K562 (cell line): ENCODE measurements at regions not wholly inside any gene's neighbourhood (a gene's known extent, or its start where the extent isn't known, plus 50 kb on each side); places are given as distances from the start of the nearest gene placed in this dataset.

Experiments
- ATAC-seq: fragments of 200-7000 bp; cut with Tn5 transposase; 3 replicates; pipeline ENCODE4 v1.9.1; 2020; ENCODE audit warnings: moderate library complexity
- BruUV-seq: library from RNA; stranded (reverse); fragments of 400-500 nt; replicated peaks from 2 replicates; lab custom pipeline; 2021; lab: Mats Ljungman, UMichigan
- CTCF ChIA-PET: fragments of 300-600 bp; formaldehyde crosslinking; extraction: SDS; loops from one replicate; lab custom pipeline; 2021; ENCODE audit warnings: low intra/inter-chr PET ratio; lab: Yijun Ruan, JAX
- POLR2A ChIA-PET: fragments of 300-600, 350-650 bp; sonication (Branson Sonifier 250); formaldehyde crosslinking; extraction: SDS; loops from one replicate; lab custom pipeline; 2021; ENCODE audit warnings: antibody characterized with exemption, inconsistent platforms; lab: Yijun Ruan, JAX
- DNase-seq, 4 experiments: peaks; one replicate each; pipeline versions ENCODE4 v3.0.0 to v3.0.0-alpha.2; 2011 to 2018; ENCODE audit warnings: low spot score in 3 of 4, mixed read lengths in 3 of 4; ENCODE audit errors: extremely low read depth in 1 of 4
- FAIRE-seq: peaks from 2 replicates; lab custom pipeline; 2011; peaks lifted over from hg19 to GRCh38; lab: Jason Lieb, UNC
- H2AFZ ChIP-seq: 2 replicates; pipeline ENCODE4 v1.6.0; 2011; ENCODE audit warnings: low read depth, low read length, control low read depth, inconsistent platforms
- H3K27ac ChIP-seq: fragments of 200-600 bp; 3 replicates; pipeline ENCODE4 v1.8.0; 2011; ENCODE audit warnings: low read depth, mild to moderate bottlenecking, control low read depth, inconsistent platforms, low read length, moderate library complexity, mixed read lengths; ENCODE audit errors: extremely low read depth
- H3K27me3 ChIP-seq, 2 experiments: fragments of 300-600 bp in 1 of 2; 2 replicates in 1 of 2; 3 replicates in 1 of 2; pipeline versions ENCODE4 v1.6.0 to v1.8.0; 2011; ENCODE audit warnings: inconsistent platforms in 2 of 2, low read length in 2 of 2, mild to moderate bottlenecking in 1 of 2, mixed read lengths in 1 of 2, moderate library complexity in 1 of 2; ENCODE audit not compliant: control insufficient read depth in 2 of 2, insufficient read depth in 2 of 2
- H3K36me3 ChIP-seq: fragments of 300-600 bp; 3 replicates; pipeline ENCODE4 v1.8.0; 2011; ENCODE audit warnings: mild to moderate bottlenecking, low read length, inconsistent platforms; ENCODE audit not compliant: control insufficient read depth, insufficient read depth
- H3K4me1 ChIP-seq, 2 experiments: fragments of 200-600 bp in 1 of 2; replicated peaks in 1 of 2; 2 replicates in 1 of 2; 3 replicates in 1 of 2; pipeline versions ENCODE4 v1.5.1 to v1.8.0; 2011; ENCODE audit warnings: inconsistent platforms in 2 of 2, low read length in 2 of 2, mild to moderate bottlenecking in 1 of 2, mixed read lengths in 1 of 2, moderate library complexity in 1 of 2; ENCODE audit not compliant: control insufficient read depth in 2 of 2, insufficient read depth in 2 of 2
- H3K4me2 ChIP-seq: 2 replicates; pipeline ENCODE4 v1.6.1; 2011; ENCODE audit warnings: low read length, control low read depth, inconsistent platforms, mixed read lengths; ENCODE audit not compliant: insufficient read depth
- H3K4me3 ChIP-seq: fragments of 200-600 bp; sonication (generic), shearing (Covaris generic); 2 replicates; pipeline ENCODE4 v1.5.1; 2016; ENCODE audit warnings: control low read depth, inconsistent platforms
- H3K79me2 ChIP-seq: fragments of 200-600 bp; 3 replicates; pipeline ENCODE4 v1.8.0; 2011; ENCODE audit warnings: low read length, inconsistent platforms; ENCODE audit not compliant: control insufficient read depth, insufficient read depth
- H3K9ac ChIP-seq, 2 experiments: 2 replicates each; pipeline versions ENCODE4 v1.6.0 to v1.6.1; 2011; ENCODE audit warnings: low read depth in 2 of 2, low read length in 2 of 2, control low read depth in 1 of 2, inconsistent platforms in 1 of 2, mild to moderate bottlenecking in 1 of 2, mixed read lengths in 1 of 2; ENCODE audit not compliant: insufficient read depth in 1 of 2
- H3K9me1 ChIP-seq: one replicate; pipeline ENCODE4 v1.6.0; 2011; ENCODE audit warnings: inconsistent platforms, mild to moderate bottlenecking, low read length, moderate library complexity; ENCODE audit not compliant: control insufficient read depth, insufficient read depth
- H3K9me3 ChIP-seq: replicated peaks from 2 replicates; pipeline ENCODE4 v1.5.1; 2011; ENCODE audit warnings: low read depth, low read length, inconsistent platforms; ENCODE audit not compliant: control insufficient read depth, insufficient read depth
- H4K20me1 ChIP-seq: replicated peaks from 2 replicates; pipeline ENCODE4 v1.6.1; 2011; ENCODE audit warnings: low read length, inconsistent platforms, mixed read lengths; ENCODE audit not compliant: control insufficient read depth, insufficient read depth
- ARNT ChIP-seq, 2 experiments: fragments of 450-650 bp; IDR thresholded peaks; 2 replicates each; pipeline ENCODE4 v1.6.1; 2016; ENCODE audit warnings: mild to moderate bottlenecking in 1 of 2
- CHD2 ChIP-seq: IDR thresholded peaks from 2 replicates; pipeline ENCODE4 v1.6.1; 2011; ENCODE audit warnings: low read depth, low read length
- ETV5 ChIP-seq: sonication (generic); formaldehyde crosslinking; IDR thresholded peaks from 2 replicates; pipeline ENCODE4 v1.4.0; 2020; ENCODE audit warnings: low read depth, mild to moderate bottlenecking, missing genetic modification reagents
- FOXO4 ChIP-seq: fragments of 450-650 bp; formaldehyde crosslinking; IDR thresholded peaks from 2 replicates; pipeline ENCODE4 v1.4.0; 2020; ENCODE audit warnings: mild to moderate bottlenecking, moderate library complexity
- FOXP4 ChIP-seq: sonication (generic); formaldehyde crosslinking; IDR thresholded peaks from 2 replicates; pipeline ENCODE4 v1.8.0; 2022; ENCODE audit warnings: mild to moderate bottlenecking, missing genetic modification reagents, borderline replicate concordance
- FUS ChIP-seq: fragments of 200-400 bp; formaldehyde crosslinking; optimal IDR thresholded peaks from 2 replicates; pipeline ENCODE3; 2017; ENCODE audit warnings: low read depth, low read length
- HNRNPUL1 ChIP-seq: fragments of 200-400 bp; formaldehyde crosslinking; IDR thresholded peaks from 2 replicates; pipeline ENCODE4 v1.6.1; 2017; ENCODE audit warnings: low read length
- NFIX ChIP-seq: fragments of 250-450 bp; sonication (Bioruptor Pico); IDR thresholded peaks from 2 replicates; pipeline ENCODE4 v1.4.0; 2020; ENCODE audit warnings: low read depth, mild to moderate bottlenecking, moderate library complexity
- PTRF ChIP-seq: fragments of 450-650 bp; IDR thresholded peaks from 2 replicates; pipeline ENCODE4 v1.6.1; 2016; ENCODE audit warnings: mild to moderate bottlenecking, missing genetic modification characterization, missing compliant biosample characterization
- TCF7 ChIP-seq: sonication (generic); IDR thresholded peaks from 2 replicates; pipeline ENCODE4 v1.6.1; 2016; ENCODE audit warnings: antibody characterized with exemption, borderline replicate concordance
- TGIF2 ChIP-seq: sonication (generic); formaldehyde crosslinking; IDR thresholded peaks from 2 replicates; pipeline ENCODE4 v1.8.1; 2022; ENCODE audit warnings: mild to moderate bottlenecking, missing genetic modification reagents, moderate library complexity
- WGBS: fragments of 100-300 bp; shearing (Covaris generic); methylation state at CpG from one replicate; pipeline ENCODE4 v1.1.6; 2016; ENCODE audit warnings: low coverage, mixed read lengths; ENCODE audit not compliant: insufficient coverage; ENCODE audit errors: missing lambda C conversion rate; 5-methylcytosine and 5-hydroxymethylcytosine counted together
- in situ Hi-C: fragments of 300-500 bp; cut with MboI; formaldehyde crosslinking; loops from 4 replicates; pipeline ENCODE4 v1.15.0; 2018; ENCODE audit warnings: inconsistent platforms, mixed read lengths
- intact Hi-C: fragments of 100-400 bp; cut with micrococcal nuclease; formaldehyde crosslinking; loops from 2 replicates; pipeline ENCODE4 v1.14.2; 2022
- TF ChIP-seq, protein P1 (sequence below): fragments of 200-800 bp; sonication (Bioruptor generic); IDR thresholded peaks from 2 replicates; pipeline ENCODE4 v1.6.1; 2017; ENCODE audit warnings: missing genetic modification characterization, missing compliant biosample characterization

- TF ChIP-seq TGIF2 (CRISPR knock-in tag) (no peak), FUS (no peak)
- in situ Hi-C loops: no loop called here
- DNase-seq (no peak), ATAC-seq (no peak), FAIRE-seq (no peak)
- ChIA-PET POLR2A (interaction anchor here (0.6 kb wide), 1 partner anchor 681 kb away, joined by 3 read pairs; no protein-coding TSS in a partner anchor), CTCF (no interaction called here)
- Histone ChIP-seq H2AFZ (no peak overlapping the region), H3K27ac (no peak overlapping the region), H3K9ac (no peak overlapping the region), H4K20me1 (no peaks in the 10 kb centered on the region), H3K79me2 (no peaks in the 10 kb centered on the region), H3K36me3 (no peaks in the 10 kb centered on the region), H3K4me2 (no peak overlapping the region), H3K27me3 (peaks cover 5 to 44% of the 10 kb centered on the region in 2 experiments; a peak in 4 of 5 replicates), H3K9me1 (no peaks in the 10 kb centered on the region), H3K4me1 (peaks cover 3 to 9% of the 10 kb centered on the region in 2 experiments; a peak in 2 of 5 replicates), H3K4me3 (no peak overlapping the region), H3K9me3 (no peaks in the 10 kb centered on the region)
- intact Hi-C loops: no loop called here
- BruUV-seq: no TSS peak
- WGBS: 0% methylated on average over 10 of the region's 15 CpGs
Measured at GRCh38 chr3:126266291-126266840, 86.0 kb upstream of the ALDH1L1 start.

DNA sequence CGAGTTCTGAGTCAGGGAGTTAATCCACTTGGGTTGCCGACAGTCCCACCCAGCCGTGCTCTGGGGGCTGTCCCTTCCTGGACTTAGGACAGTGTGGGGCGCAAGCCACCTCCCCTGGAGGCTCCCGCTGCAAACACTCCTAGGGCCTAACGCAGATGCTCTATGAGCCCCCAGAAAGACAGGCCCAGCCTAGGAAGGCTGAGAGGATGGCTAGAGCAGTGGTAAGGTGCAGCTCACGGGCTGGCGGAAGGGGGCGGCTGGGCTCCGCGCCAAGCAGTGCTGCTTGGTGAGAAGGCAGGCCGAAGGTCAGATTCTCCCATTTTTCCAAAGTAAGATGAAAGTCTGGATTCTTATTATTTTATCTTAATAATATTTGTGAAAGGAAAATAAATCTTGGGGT, 84.6 kb upstream of the ALDH1L1 start:
- H3K79me2 ChIP-seq: no peaks in the 10 kb centered on the region
- H3K9me1 ChIP-seq: no peaks in the 10 kb centered on the region
- H3K4me3 ChIP-seq: no peak overlapping the region
- intact Hi-C loops (no loop called here), in situ Hi-C loops (no loop called here)
- H3K36me3 ChIP-seq: no peaks in the 10 kb centered on the region
- H3K9ac ChIP-seq: no peak overlapping the region
- 32% methylated on average over 11 of the region's 12 CpGs for WGBS
- H4K20me1 ChIP-seq: no peaks in the 10 kb centered on the region
- ChIA-PET POLR2A (no interaction called here), CTCF (no interaction called here)
- no peak for DNase-seq
- no peaks in the 10 kb centered on the region for H3K9me3 ChIP-seq
- H3K27me3 ChIP-seq: peaks cover 5 to 44% of the 10 kb centered on the region in 2 experiments; a peak in 3 of 5 replicates
- no peak overlapping the region for H3K27ac ChIP-seq
- no peak overlapping the region for H3K4me2 ChIP-seq
- BruUV-seq: no TSS peak
- no peak for FAIRE-seq
- H2AFZ ChIP-seq: no peak overlapping the region
- ATAC-seq: no peak
- peaks cover 3 to 9% of the 10 kb centered on the region in 2 experiments; a peak in 2 of 5 replicates for H3K4me1 ChIP-seq
- TF ChIP-seq, protein P1, sequence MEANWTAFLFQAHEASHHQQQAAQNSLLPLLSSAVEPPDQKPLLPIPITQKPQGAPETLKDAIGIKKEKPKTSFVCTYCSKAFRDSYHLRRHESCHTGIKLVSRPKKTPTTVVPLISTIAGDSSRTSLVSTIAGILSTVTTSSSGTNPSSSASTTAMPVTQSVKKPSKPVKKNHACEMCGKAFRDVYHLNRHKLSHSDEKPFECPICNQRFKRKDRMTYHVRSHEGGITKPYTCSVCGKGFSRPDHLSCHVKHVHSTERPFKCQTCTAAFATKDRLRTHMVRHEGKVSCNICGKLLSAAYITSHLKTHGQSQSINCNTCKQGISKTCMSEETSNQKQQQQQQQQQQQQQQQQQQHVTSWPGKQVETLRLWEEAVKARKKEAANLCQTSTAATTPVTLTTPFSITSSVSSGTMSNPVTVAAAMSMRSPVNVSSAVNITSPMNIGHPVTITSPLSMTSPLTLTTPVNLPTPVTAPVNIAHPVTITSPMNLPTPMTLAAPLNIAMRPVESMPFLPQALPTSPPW (CRISPR knock-in tag): no peak
- TF ChIP-seq HNRNPUL1 (no peak), FOXO4 (no peak), ETV5 (CRISPR knock-in tag) (no peak), NFIX (no peak), PTRF (tag) (no peak), TCF7 (no peak), FOXP4 (CRISPR knock-in tag) (no peak), CHD2 (no peak), ARNT (IDR thresholded peaks at IDR 0.05) (no peak)
